A673 (cell line): ENCODE measurements at regions not wholly inside any gene's neighbourhood (a gene's known extent, or its start where the extent isn't known, plus 50 kb on each side); places are given as distances from the start of the nearest gene placed in this dataset.

Experiments used
- EZH2 ChIP-seq: fragments of 200-600 bp; sonication (generic); IDR thresholded peaks from 2 replicates; pipeline ENCODE4 v1.6.1; 2017; ENCODE audit warnings: borderline replicate concordance, low read depth, mild to moderate bottlenecking, mixed read lengths, antibody characterized with exemption, low read length; ENCODE audit not compliant: poor library complexity, severe bottlenecking
- TF ChIP-seq, protein P1 (sequence below): fragments of 300-800, 200-600 bp; sonication (generic); conservative IDR thresholded peaks from 2 replicates; pipeline ENCODE4 v1.5.1; 2017; ENCODE audit warnings: low read depth, mild to moderate bottlenecking, antibody characterized with exemption, low read length, moderate library complexity, mixed read lengths

DNA sequence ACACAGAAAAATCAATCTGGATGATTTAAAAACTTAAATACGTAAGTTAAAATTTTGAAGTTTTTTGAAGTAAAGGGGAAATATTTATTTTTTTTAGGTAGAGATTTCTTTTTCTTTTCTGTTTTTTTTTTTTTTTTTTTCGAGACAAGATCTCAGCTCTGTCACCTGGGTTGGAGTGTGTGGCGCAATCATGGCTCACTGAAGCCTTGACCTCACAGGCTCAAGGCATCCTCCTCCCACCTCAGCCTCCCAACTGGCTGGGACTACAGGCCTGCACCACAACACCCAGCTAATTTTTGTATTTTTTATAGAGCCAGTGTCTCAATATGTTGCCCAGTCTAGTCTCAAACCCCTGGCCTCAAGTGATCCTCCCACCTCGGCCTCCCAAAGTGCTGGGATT is 120.4 kb upstream of the CLDN10 start:
- TF ChIP-seq, protein P1, sequence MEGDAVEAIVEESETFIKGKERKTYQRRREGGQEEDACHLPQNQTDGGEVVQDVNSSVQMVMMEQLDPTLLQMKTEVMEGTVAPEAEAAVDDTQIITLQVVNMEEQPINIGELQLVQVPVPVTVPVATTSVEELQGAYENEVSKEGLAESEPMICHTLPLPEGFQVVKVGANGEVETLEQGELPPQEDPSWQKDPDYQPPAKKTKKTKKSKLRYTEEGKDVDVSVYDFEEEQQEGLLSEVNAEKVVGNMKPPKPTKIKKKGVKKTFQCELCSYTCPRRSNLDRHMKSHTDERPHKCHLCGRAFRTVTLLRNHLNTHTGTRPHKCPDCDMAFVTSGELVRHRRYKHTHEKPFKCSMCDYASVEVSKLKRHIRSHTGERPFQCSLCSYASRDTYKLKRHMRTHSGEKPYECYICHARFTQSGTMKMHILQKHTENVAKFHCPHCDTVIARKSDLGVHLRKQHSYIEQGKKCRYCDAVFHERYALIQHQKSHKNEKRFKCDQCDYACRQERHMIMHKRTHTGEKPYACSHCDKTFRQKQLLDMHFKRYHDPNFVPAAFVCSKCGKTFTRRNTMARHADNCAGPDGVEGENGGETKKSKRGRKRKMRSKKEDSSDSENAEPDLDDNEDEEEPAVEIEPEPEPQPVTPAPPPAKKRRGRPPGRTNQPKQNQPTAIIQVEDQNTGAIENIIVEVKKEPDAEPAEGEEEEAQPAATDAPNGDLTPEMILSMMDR = no peak
- TF ChIP-seq EZH2 = no peak
